ENCODE measurements at regions not wholly inside any gene's neighbourhood (a gene's known extent, or its start where the extent isn't known, plus 50 kb on each side); places are given as distances from the start of the nearest gene placed in this dataset.
A peak's percentile ranks its signal among the peaks of the same experiment; 100 is the strongest.

- intact Hi-C loops (cut with DNase I), result no loop called here
- H3K4me1 ChIP-seq, result no peaks in the 10 kb centered on the region
- 91% methylated on average over 2 of the region's 2 CpGs for WGBS
- no peak overlapping the region for H3K27ac ChIP-seq (replicated peaks in 1 of 4)
- DNase-seq (ENCODE audit: extremely low spot score), result no peak
- TF ChIP-seq CTCF (IDR thresholded peaks at IDR 0.05), result no peak
- no peak for TF ChIP-seq POLR2A (IDR thresholded peaks at IDR 0.05; ENCODE audit: low read depth)
- TF ChIP-seq POLR2AphosphoS5 (IDR thresholded peaks at IDR 0.05), result no peak
- no peak for TF ChIP-seq EP300 (IDR thresholded peaks at IDR 0.05)
- no peaks in the 10 kb centered on the region for H3K36me3 ChIP-seq
- no peak overlapping the region for H3K4me3 ChIP-seq
- no peaks in the 10 kb centered on the region for H3K9me3 ChIP-seq
- H3K27me3 ChIP-seq, result no peaks in the 10 kb centered on the region
Observed at GRCh38 chr2:67724261-67724660, 327.1 kb downstream of the ETAA1 start.

- no peak for TF ChIP-seq POLR2AphosphoS5 (IDR thresholded peaks at IDR 0.05)
- TF ChIP-seq CTCF (IDR thresholded peaks at IDR 0.05), result no peak
- no peak for TF ChIP-seq EP300 (IDR thresholded peaks at IDR 0.05)
- no peak for TF ChIP-seq POLR2A (IDR thresholded peaks at IDR 0.05; ENCODE audit: low read depth)
- H3K9me3 ChIP-seq, result no peaks in the 10 kb centered on the region
- no peak overlapping the region for H3K27ac ChIP-seq (replicated peaks in 1 of 4)
- H3K4me1 ChIP-seq, result no peaks in the 10 kb centered on the region
- H3K4me3 ChIP-seq, result no peak overlapping the region
- 31% methylated on average over 1 of the region's 1 CpG for WGBS
- H3K36me3 ChIP-seq, result no peaks in the 10 kb centered on the region
- intact Hi-C loops (cut with DNase I), result no loop called here
- no peak for DNase-seq (ENCODE audit: extremely low spot score)
- H3K27me3 ChIP-seq, result no peaks in the 10 kb centered on the region
Observed at GRCh38 chr2:67725731-67726130, 328.6 kb downstream of the ETAA1 start.

- WGBS, result 79% methylated on average over 4 of the region's 4 CpGs
- Histone ChIP-seq H3K36me3 (no peaks in the 10 kb centered on the region), H3K4me1 (no peaks in the 10 kb centered on the region), H3K9me3 (no peaks in the 10 kb centered on the region), H3K27me3 (no peaks in the 10 kb centered on the region), H3K4me3 (no peak overlapping the region), H3K27ac (replicated peaks in 1 of 4) (no peak overlapping the region)
- no peak for DNase-seq (ENCODE audit: extremely low spot score)
- intact Hi-C loops (cut with DNase I), result no loop called here
- no peak for TF ChIP-seq POLR2AphosphoS5 (IDR thresholded peaks at IDR 0.05)
- TF ChIP-seq CTCF (IDR thresholded peaks at IDR 0.05), result no peak
- no peak for TF ChIP-seq POLR2A (IDR thresholded peaks at IDR 0.05; ENCODE audit: low read depth)
- no peak for TF ChIP-seq EP300 (IDR thresholded peaks at IDR 0.05)
Observed at GRCh38 chr2:67726416-67726815, 329.3 kb downstream of the ETAA1 start.

DNA sequence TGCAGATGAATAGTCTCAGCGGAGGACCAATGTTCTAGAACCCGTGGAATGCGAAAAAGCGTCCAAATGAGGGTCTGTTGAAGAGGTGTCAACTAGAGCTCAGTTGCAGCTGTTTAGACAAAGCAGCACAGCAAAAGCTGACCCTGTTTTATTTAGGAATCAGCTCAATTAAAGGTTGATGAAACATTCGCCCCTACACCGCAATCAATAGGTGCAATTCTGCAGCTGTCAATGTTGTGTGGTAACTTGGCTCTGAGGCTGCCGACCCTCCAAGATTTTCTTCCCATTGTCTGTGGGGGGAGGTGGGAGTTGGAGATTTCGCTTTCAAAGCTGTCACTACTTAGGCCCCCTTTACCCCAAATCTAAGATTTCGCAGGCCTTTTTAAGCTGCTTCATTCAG lies 330.0 kb downstream of the ETAA1 start:
- H3K27me3 ChIP-seq, result no peaks in the 10 kb centered on the region
- H3K9me3 ChIP-seq, result no peaks in the 10 kb centered on the region
- DNase-seq (ENCODE audit: extremely low spot score), result peak; percentile 78
- H3K36me3 ChIP-seq, result no peaks in the 10 kb centered on the region
- 91% methylated on average over 9 of the region's 9 CpGs for WGBS
- peaks cover 0 to 4% (median 0%) of the 10 kb centered on the region in 4 donors for H3K4me1 ChIP-seq
- TF ChIP-seq POLR2AphosphoS5 (IDR thresholded peaks at IDR 0.05), result no peak
- no peak for TF ChIP-seq POLR2A (IDR thresholded peaks at IDR 0.05; ENCODE audit: low read depth)
- H3K4me3 ChIP-seq, result no peak overlapping the region
- no peak overlapping the region for H3K27ac ChIP-seq (replicated peaks in 1 of 4)
- intact Hi-C loops (cut with DNase I), result no loop called here

- TF ChIP-seq POLR2AphosphoS5 (IDR thresholded peaks at IDR 0.05), result no peak
- no peak for TF ChIP-seq CTCF (IDR thresholded peaks at IDR 0.05)
- no peak for TF ChIP-seq EP300 (IDR thresholded peaks at IDR 0.05)
- no peak for TF ChIP-seq POLR2A (IDR thresholded peaks at IDR 0.05; ENCODE audit: low read depth)
- 85% methylated on average over 4 of the region's 4 CpGs for WGBS
- intact Hi-C loops (cut with DNase I), result no loop called here
- Histone ChIP-seq H3K27ac (replicated peaks in 1 of 4) (no peak overlapping the region), H3K36me3 (no peaks in the 10 kb centered on the region), H3K27me3 (no peaks in the 10 kb centered on the region), H3K9me3 (no peaks in the 10 kb centered on the region), H3K4me1 (peaks cover 0 to 4% (median 0%) of the 10 kb centered on the region in 4 donors), H3K4me3 (no peak overlapping the region)
- peak; percentile 80 for DNase-seq (ENCODE audit: extremely low spot score)
Observed at GRCh38 chr2:67727623-67728022, 330.5 kb downstream of the ETAA1 start.
